ENCODE measurements at regions not wholly inside any gene's neighbourhood (a gene's known extent, or its start where the extent isn't known, plus 50 kb on each side); places are given as distances from the start of the nearest gene placed in this dataset.

- peaks cover 0 to 2% of the 10 kb centered on the region in 2 donors for H3K27me3 ChIP-seq (ENCODE audit: control insufficient read depth in 2 of 2, insufficient read depth in 2 of 2, low read length in 2 of 2)
- TF ChIP-seq, protein P1, sequence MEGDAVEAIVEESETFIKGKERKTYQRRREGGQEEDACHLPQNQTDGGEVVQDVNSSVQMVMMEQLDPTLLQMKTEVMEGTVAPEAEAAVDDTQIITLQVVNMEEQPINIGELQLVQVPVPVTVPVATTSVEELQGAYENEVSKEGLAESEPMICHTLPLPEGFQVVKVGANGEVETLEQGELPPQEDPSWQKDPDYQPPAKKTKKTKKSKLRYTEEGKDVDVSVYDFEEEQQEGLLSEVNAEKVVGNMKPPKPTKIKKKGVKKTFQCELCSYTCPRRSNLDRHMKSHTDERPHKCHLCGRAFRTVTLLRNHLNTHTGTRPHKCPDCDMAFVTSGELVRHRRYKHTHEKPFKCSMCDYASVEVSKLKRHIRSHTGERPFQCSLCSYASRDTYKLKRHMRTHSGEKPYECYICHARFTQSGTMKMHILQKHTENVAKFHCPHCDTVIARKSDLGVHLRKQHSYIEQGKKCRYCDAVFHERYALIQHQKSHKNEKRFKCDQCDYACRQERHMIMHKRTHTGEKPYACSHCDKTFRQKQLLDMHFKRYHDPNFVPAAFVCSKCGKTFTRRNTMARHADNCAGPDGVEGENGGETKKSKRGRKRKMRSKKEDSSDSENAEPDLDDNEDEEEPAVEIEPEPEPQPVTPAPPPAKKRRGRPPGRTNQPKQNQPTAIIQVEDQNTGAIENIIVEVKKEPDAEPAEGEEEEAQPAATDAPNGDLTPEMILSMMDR (IDR thresholded peaks at IDR 0.05), result no peak
- H3K9me3 Mint-ChIP-seq, result peaks cover 0 to 16% (median 3%) of the 10 kb centered on the region in 7 donors
Measured at GRCh38 chr3:126257174-126257573, 76.8 kb upstream of the ALDH1L1 start.

DNA sequence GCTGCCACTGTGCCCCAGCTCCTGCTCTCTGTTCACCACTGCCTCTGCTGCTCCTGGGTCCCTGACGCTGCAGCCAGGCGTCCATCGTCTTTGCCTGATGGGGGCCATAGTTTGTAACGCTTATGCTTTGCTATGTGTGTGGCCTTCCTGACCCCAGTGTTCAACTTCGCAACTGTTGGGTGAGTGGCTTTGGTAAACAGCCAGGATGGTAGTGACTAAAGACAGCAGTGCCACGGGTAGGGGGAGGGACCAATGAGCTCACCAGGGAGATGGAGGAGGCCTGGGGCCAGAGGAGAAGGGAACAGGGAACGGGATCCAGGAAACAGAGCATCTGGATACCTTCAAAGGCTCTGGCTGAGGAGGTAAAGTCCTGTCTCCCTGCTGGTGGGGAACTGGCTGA lies 75.9 kb upstream of the ALDH1L1 start:
- TF ChIP-seq, protein P1 (IDR thresholded peaks at IDR 0.05), result no peak
- Histone ChIP-seq H3K36me3 (replicated peaks in 1 of 2; ENCODE audit: control insufficient read depth in 1 of 2, insufficient read depth in 2 of 2, low read length in 2 of 2) (no peaks in the 10 kb centered on the region), H3K79me2 (ENCODE audit: insufficient read depth, low read length) (no peaks in the 10 kb centered on the region), H4K20me1 (ENCODE audit: insufficient read depth, low read length) (no peaks in the 10 kb centered on the region), H3K27me3 (ENCODE audit: control insufficient read depth in 2 of 2, insufficient read depth in 2 of 2, low read length in 2 of 2) (peaks cover 0 to 4% of the 10 kb centered on the region in 2 donors), H3K9me3 (replicated peaks in 1 of 2; ENCODE audit: control insufficient read depth in 1 of 2, insufficient read depth in 1 of 2, low read length in 2 of 2) (peaks cover 0 to 9% of the 10 kb centered on the region in 2 donors), H3K27ac (ENCODE audit: low read depth in 1 of 2, low read length in 2 of 2) (no peak overlapping the region), H2AFZ (ENCODE audit: insufficient read depth, low read depth, low read length, poor library complexity, severe bottlenecking) (no peak overlapping the region), H3K4me2 (replicated peaks; ENCODE audit: extremely low read depth, low read length, poor library complexity, severe bottlenecking) (no peak overlapping the region), H3K4me1 (ENCODE audit: control insufficient read depth in 1 of 2, insufficient read depth in 2 of 2, low read length in 2 of 2) (peaks cover 26 to 33% of the 10 kb centered on the region in 2 donors), H3K9ac (ENCODE audit: insufficient read depth, low read length, poor library complexity, severe bottlenecking) (no peak overlapping the region), H3K4me3 (replicated peaks in 1 of 3; ENCODE audit: low read depth in 2 of 3, low read length in 3 of 3) (no peak overlapping the region)
- peaks cover 2 to 7% (median 6%) of the 10 kb centered on the region in 3 donors for H3K27me3 Mint-ChIP-seq (ENCODE audit: low read depth in 3 of 3)
- intact Hi-C loops (cut with micrococcal nuclease), result no loop called here
- no peaks in the 10 kb centered on the region for H3K36me3 Mint-ChIP-seq
- H3K9me3 Mint-ChIP-seq, result peaks cover 0 to 12% (median 0%) of the 10 kb centered on the region in 7 donors
- 88% methylated on average over 7 of the region's 7 CpGs for WGBS (ENCODE audit: insufficient coverage)
- no peak for DNase-seq
- peaks cover 23% of the 10 kb centered on the region for H3K4me1 Mint-ChIP-seq
- H3K4me3 Mint-ChIP-seq, result no peak overlapping the region
- no peak overlapping the region for H3K27ac Mint-ChIP-seq

More at GRCh38 chr3:126257174-126257573, 76.8 kb upstream of the ALDH1L1 start:
- peaks cover under 1 to 6% (median 6%) of the 10 kb centered on the region in 3 donors for H3K27me3 Mint-ChIP-seq (ENCODE audit: low read depth in 3 of 3)
- H3K27ac ChIP-seq (ENCODE audit: low read depth in 1 of 2, low read length in 2 of 2), result no peak overlapping the region
- intact Hi-C loops (cut with micrococcal nuclease), result no loop called here
- H3K9me3 ChIP-seq (replicated peaks in 1 of 2; ENCODE audit: control insufficient read depth in 1 of 2, insufficient read depth in 1 of 2, low read length in 2 of 2), result peaks cover 0 to 12% of the 10 kb centered on the region in 2 donors
- no peak for DNase-seq
- no peak overlapping the region for H3K27ac Mint-ChIP-seq
- peaks cover 32 to 41% of the 10 kb centered on the region in 2 donors for H3K4me1 ChIP-seq (ENCODE audit: control insufficient read depth in 1 of 2, insufficient read depth in 2 of 2, low read length in 2 of 2)
- H3K79me2 ChIP-seq (ENCODE audit: insufficient read depth, low read length), result no peaks in the 10 kb centered on the region
- no peak overlapping the region for H3K4me3 Mint-ChIP-seq
- H4K20me1 ChIP-seq (ENCODE audit: insufficient read depth, low read length), result no peaks in the 10 kb centered on the region
- H3K9ac ChIP-seq (ENCODE audit: insufficient read depth, low read length, poor library complexity, severe bottlenecking), result no peak overlapping the region
- H3K36me3 Mint-ChIP-seq, result no peaks in the 10 kb centered on the region
- H3K4me2 ChIP-seq (replicated peaks; ENCODE audit: extremely low read depth, low read length, poor library complexity, severe bottlenecking), result no peak overlapping the region
- H2AFZ ChIP-seq (ENCODE audit: insufficient read depth, low read depth, low read length, poor library complexity, severe bottlenecking), result no peak overlapping the region
- no peaks in the 10 kb centered on the region for H3K36me3 ChIP-seq (replicated peaks in 1 of 2; ENCODE audit: control insufficient read depth in 1 of 2, insufficient read depth in 2 of 2, low read length in 2 of 2)
- 97% methylated on average over 11 of the region's 11 CpGs for WGBS (ENCODE audit: insufficient coverage)
- peaks cover 31% of the 10 kb centered on the region for H3K4me1 Mint-ChIP-seq
- no peak overlapping the region for H3K4me3 ChIP-seq (replicated peaks in 1 of 3; ENCODE audit: low read depth in 2 of 3, low read length in 3 of 3)
